Fibroblast of lung (primary cell): ENCODE measurements at regions not wholly inside any gene's neighbourhood (a gene's known extent, or its start where the extent isn't known, plus 50 kb on each side); places are given as distances from the start of the nearest gene placed in this dataset.

Source experiments
- CTCF ChIP-seq, 2 donors: IDR thresholded peaks in 1 of 2; conservative IDR thresholded peaks in 1 of 2; 1 replicate in 1 of 2; 2 replicates in 1 of 2; pipeline ENCODE4 v1.5.1; 2011 to 2012; ENCODE audit warnings: low read length in 2 of 2, control low read depth in 1 of 2, inconsistent platforms in 1 of 2, low read depth in 1 of 2, mild to moderate bottlenecking in 1 of 2
- EZH2 ChIP-seq: IDR thresholded peaks from 2 replicates; pipeline ENCODE4 v1.5.1; 2012; ENCODE audit warnings: low read length, control low read depth, mild to moderate bottlenecking; ENCODE audit errors: missing control alignments

DNA sequence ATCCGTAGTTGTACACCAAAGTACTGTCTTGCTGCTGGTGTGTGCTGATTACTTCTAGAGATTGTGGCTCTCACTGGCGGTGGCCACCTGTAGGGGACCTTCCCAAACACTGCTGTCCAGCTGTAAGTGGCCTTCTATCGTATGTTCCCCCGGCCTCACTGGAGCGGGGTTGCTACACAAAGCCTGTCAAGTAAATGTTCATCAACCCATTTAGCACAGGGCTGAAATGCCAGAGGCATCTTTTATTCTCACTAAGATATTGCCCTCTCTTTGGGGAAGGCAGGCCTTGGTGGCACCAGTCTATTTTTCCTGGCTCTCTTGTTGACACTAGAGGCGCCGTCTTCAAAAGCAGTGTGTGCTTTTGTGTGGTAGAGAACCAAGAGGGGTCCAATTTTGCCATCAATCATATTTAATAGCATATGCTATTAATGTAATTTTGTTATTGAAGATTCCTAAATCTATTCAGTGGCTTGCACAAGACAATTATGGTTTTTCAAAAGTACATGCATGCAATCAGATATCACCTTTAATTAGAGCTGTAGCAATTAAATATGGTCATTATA lies 514.4 kb upstream of the SALL1 start:
- TF ChIP-seq CTCF (conservative IDR thresholded peaks at IDR 0.05 in 1 of 2, IDR thresholded peaks at IDR 0.05 in 1 of 2; ENCODE audit: low read depth in 1 of 2, low read length in 2 of 2), result no peak
- no peak for TF ChIP-seq EZH2
